ENCODE measurements at regions not wholly inside any gene's neighbourhood (a gene's known extent, or its start where the extent isn't known, plus 50 kb on each side); places are given as distances from the start of the nearest gene placed in this dataset.

GRCh38 chr2:129491308-129491707, 488.2 kb upstream of the RAB6C start:
- no peaks in the 10 kb centered on the region for H3K9me1 ChIP-seq (ENCODE audit: control insufficient read depth, extremely low read depth, insufficient read depth, low read length)
- H3K9ac ChIP-seq (ENCODE audit: control insufficient read depth, extremely low read depth, insufficient read depth, low read length) = no peak overlapping the region
- no peaks in the 10 kb centered on the region for H3K36me3 ChIP-seq (ENCODE audit: control insufficient read depth in 2 of 2, extremely low read depth in 1 of 2, insufficient read depth in 2 of 2, low read length in 2 of 2)
- no peak for TF ChIP-seq CTCF (optimal IDR thresholded peaks at IDR 0.05 in 1 of 3, IDR thresholded peaks at IDR 0.05 in 1 of 3, conservative IDR thresholded peaks at IDR 0.05 in 1 of 3; ENCODE audit: extremely low read depth in 1 of 3, insufficient read depth in 2 of 3, low read length in 3 of 3)
- TF ChIP-seq EZH2 (IDR thresholded peaks at IDR 0.05; ENCODE audit: low read length) = no peak
- H3K9me3 ChIP-seq (ENCODE audit: control insufficient read depth, low read depth, low read length) = no peaks in the 10 kb centered on the region
- H2AFZ ChIP-seq (ENCODE audit: control insufficient read depth, low read length) = no peak overlapping the region
- H3K4me3 ChIP-seq (ENCODE audit: control insufficient read depth in 2 of 3, extremely low read depth in 1 of 3, insufficient read depth in 2 of 3, low read depth in 1 of 3, low read length in 3 of 3) = no peak overlapping the region
- DNase-seq (ENCODE audit: low read depth, low spot score) (no peak), FAIRE-seq (no peak)
- no peaks in the 10 kb centered on the region for H4K20me1 ChIP-seq (ENCODE audit: control insufficient read depth, extremely low read depth, insufficient read depth, low read length)
- dilution Hi-C loops (cut with MboI; ENCODE audit: extremely low pct_ligation_motif_present, low sequenced_read_pairs) = no loop called here
- no peaks in the 10 kb centered on the region for H3K4me1 ChIP-seq (ENCODE audit: control insufficient read depth, extremely low read depth, insufficient read depth, low read length)
- peaks cover 9% of the 10 kb centered on the region for H3K27me3 ChIP-seq (ENCODE audit: control insufficient read depth, extremely low read depth, insufficient read depth, low read length)
- H3K79me2 ChIP-seq (ENCODE audit: control insufficient read depth, insufficient read depth, low read length) = no peaks in the 10 kb centered on the region
- no peak overlapping the region for H3K4me2 ChIP-seq (ENCODE audit: control insufficient read depth, extremely low read depth, insufficient read depth, low read depth, low read length)
- H3K27ac ChIP-seq (ENCODE audit: control insufficient read depth, insufficient read depth, low read length) = no peak overlapping the region

GRCh38 chr2:129492548-129492947, 486.9 kb upstream of the RAB6C start:
- H3K9me3 ChIP-seq (ENCODE audit: control insufficient read depth, low read depth, low read length) = no peaks in the 10 kb centered on the region
- no peak overlapping the region for H3K27ac ChIP-seq (ENCODE audit: control insufficient read depth, insufficient read depth, low read length)
- no peak overlapping the region for H3K9ac ChIP-seq (ENCODE audit: control insufficient read depth, extremely low read depth, insufficient read depth, low read length)
- no peaks in the 10 kb centered on the region for H3K79me2 ChIP-seq (ENCODE audit: control insufficient read depth, insufficient read depth, low read length)
- H3K9me1 ChIP-seq (ENCODE audit: control insufficient read depth, extremely low read depth, insufficient read depth, low read length) = no peaks in the 10 kb centered on the region
- H3K4me3 ChIP-seq (ENCODE audit: control insufficient read depth in 2 of 3, extremely low read depth in 1 of 3, insufficient read depth in 2 of 3, low read depth in 1 of 3, low read length in 3 of 3) = no peak overlapping the region
- H2AFZ ChIP-seq (ENCODE audit: control insufficient read depth, low read length) = no peak overlapping the region
- H3K36me3 ChIP-seq (ENCODE audit: control insufficient read depth in 2 of 2, extremely low read depth in 1 of 2, insufficient read depth in 2 of 2, low read length in 2 of 2) = no peaks in the 10 kb centered on the region
- H3K4me1 ChIP-seq (ENCODE audit: control insufficient read depth, extremely low read depth, insufficient read depth, low read length) = no peaks in the 10 kb centered on the region
- TF ChIP-seq CTCF (optimal IDR thresholded peaks at IDR 0.05 in 1 of 3, IDR thresholded peaks at IDR 0.05 in 1 of 3, conservative IDR thresholded peaks at IDR 0.05 in 1 of 3; ENCODE audit: extremely low read depth in 1 of 3, insufficient read depth in 2 of 3, low read length in 3 of 3) (no peak), EZH2 (IDR thresholded peaks at IDR 0.05; ENCODE audit: low read length) (no peak)
- no peak overlapping the region for H3K4me2 ChIP-seq (ENCODE audit: control insufficient read depth, extremely low read depth, insufficient read depth, low read depth, low read length)
- FAIRE-seq = no peak
- H3K27me3 ChIP-seq (ENCODE audit: control insufficient read depth, extremely low read depth, insufficient read depth, low read length) = peaks cover 9% of the 10 kb centered on the region
- no peaks in the 10 kb centered on the region for H4K20me1 ChIP-seq (ENCODE audit: control insufficient read depth, extremely low read depth, insufficient read depth, low read length)
- dilution Hi-C loops (cut with MboI; ENCODE audit: extremely low pct_ligation_motif_present, low sequenced_read_pairs) = no loop called here
- DNase-seq (ENCODE audit: low read depth, low spot score) = no peak
